Stromal cell of bone marrow (primary cell): ENCODE measurements at regions not wholly inside any gene's neighbourhood (a gene's known extent, or its start where the extent isn't known, plus 50 kb on each side); places are given as distances from the start of the nearest gene placed in this dataset.

Experiments used
- DNase-seq: peaks from one replicate; pipeline ENCODE4 v3.0.0-alpha.2; 2012; ENCODE audit warnings: low read depth

- DNase-seq: no peak
Measured at GRCh38 chr10:91335147-91335546, 75.0 kb upstream of the HECTD2 start.

- no peak for DNase-seq
Measured at GRCh38 chr10:91339729-91340128, 70.4 kb upstream of the HECTD2 start.

GRCh38 chr10:91340613-91341362 lies 69.4 kb upstream of the HECTD2 start:
- DNase-seq: peak; percentile 94

- DNase-seq: no peak
Measured at GRCh38 chr10:91341686-91342085, 68.5 kb upstream of the HECTD2 start.

- DNase-seq: no peak
Measured at GRCh38 chr10:91343010-91343409, 67.1 kb upstream of the HECTD2 start.

GRCh38 chr10:91344117-91344856 lies 65.9 kb upstream of the HECTD2 start:
- DNase-seq: no peak

- DNase-seq: no peak
Measured at GRCh38 chr10:91345716-91346115, 64.4 kb upstream of the HECTD2 start.

- DNase-seq: no peak
Measured at GRCh38 chr10:91347529-91347928, 62.6 kb upstream of the HECTD2 start.

- peak; percentile 85 for DNase-seq
Measured at GRCh38 chr10:91349381-91349780, 60.8 kb upstream of the HECTD2 start.

GRCh38 chr10:91350651-91351081 lies 59.5 kb upstream of the HECTD2 start:
- DNase-seq: no peak

- no peak for DNase-seq
Measured at GRCh38 chr10:91352760-91353159, 57.4 kb upstream of the HECTD2 start.

- DNase-seq: no peak
Measured at GRCh38 chr10:91354166-91355075, 55.7 kb upstream of the HECTD2 start.

- DNase-seq: no peak
Measured at GRCh38 chr10:91355998-91356397, 54.1 kb upstream of the HECTD2 start.

- no peak for DNase-seq
Measured at GRCh38 chr10:91357497-91357896, 52.6 kb upstream of the HECTD2 start.
